IMR-90 (cell line): ENCODE measurements at regions not wholly inside any gene's neighbourhood (a gene's known extent, or its start where the extent isn't known, plus 50 kb on each side); places are given as distances from the start of the nearest gene placed in this dataset.

Experiments
- ATAC-seq: fragments of 200-7000 bp; cut with Tn5 transposase; 2 replicates; pipeline ENCODE4 v1.9.1; 2020; ENCODE audit warnings: low read depth, mild to moderate bottlenecking, moderate library complexity
- BruUV-seq: library from RNA; stranded (reverse); fragments of 400-500 nt; replicated peaks from 2 replicates; lab custom pipeline; 2021; lab: Mats Ljungman, UMichigan
- CTCF ChIA-PET: fragments of 300-600 bp; formaldehyde crosslinking; extraction: SDS; loops from one replicate; lab custom pipeline; 2021; ENCODE audit warnings: antibody characterized with exemption; lab: Yijun Ruan, JAX
- POLR2A ChIA-PET: fragments of 300-600 bp; sonication (Branson Sonifier 250); formaldehyde crosslinking; loops from one replicate; lab custom pipeline; 2022; ENCODE audit warnings: antibody characterized with exemption; ENCODE audit not compliant: unreplicated experiment; lab: Charles Lee
- DNase-seq: peaks from one replicate; pipeline ENCODE4 v3.0.0; 2013
- H2AFZ ChIP-seq: replicated peaks from 2 replicates; pipeline ENCODE3; 2013; ENCODE audit warnings: low read length, mild to moderate bottlenecking; ENCODE audit not compliant: poor library complexity
- H2AK5ac ChIP-seq: 2 replicates; pipeline ENCODE4 v1.6.1; 2013; ENCODE audit warnings: low read depth, low read length, inconsistent platforms
- H2AK9ac ChIP-seq: replicated peaks from 2 replicates; pipeline ENCODE3; 2013; ENCODE audit warnings: mild to moderate bottlenecking, low read depth, low read length, moderate library complexity; ENCODE audit not compliant: poor library complexity
- H2BK120ac ChIP-seq: 2 replicates; pipeline ENCODE4 v1.6.1; 2013; ENCODE audit warnings: low read depth, low read length, inconsistent platforms
- H2BK15ac ChIP-seq: 3 replicates; pipeline ENCODE4 v1.6.1; 2013; ENCODE audit warnings: low read depth, low read length, inconsistent platforms
- H2BK20ac ChIP-seq: 2 replicates; pipeline ENCODE4 v1.6.1; 2013; ENCODE audit warnings: low read depth, mild to moderate bottlenecking, inconsistent platforms, low read length, moderate library complexity
- H2BK5ac ChIP-seq: 2 replicates; pipeline ENCODE4 v1.6.1; 2013; ENCODE audit warnings: mild to moderate bottlenecking, low read depth, low read length, inconsistent platforms; ENCODE audit not compliant: poor library complexity, severe bottlenecking
- H3K14ac ChIP-seq: replicated peaks from 2 replicates; pipeline ENCODE4 v1.6.1; 2013; ENCODE audit warnings: low read depth, low read length, inconsistent platforms
- H3K18ac ChIP-seq: 2 replicates; pipeline ENCODE4 v1.6.1; 2013; ENCODE audit warnings: low read depth, low read length, control low read depth
- H3K23ac ChIP-seq: 2 replicates; pipeline ENCODE4 v1.6.1; 2013; ENCODE audit warnings: low read depth, low read length, inconsistent platforms
- H3K27ac ChIP-seq: 2 replicates; pipeline ENCODE4 v1.5.1; 2013; ENCODE audit warnings: mild to moderate bottlenecking, control low read depth, low read length; ENCODE audit not compliant: insufficient read depth
- H3K27me3 ChIP-seq: 2 replicates; pipeline ENCODE4 v1.6.1; 2013; ENCODE audit warnings: low read length; ENCODE audit not compliant: control insufficient read depth, insufficient read depth
- H3K36me3 ChIP-seq: 2 replicates; pipeline ENCODE4 v1.6.1; 2013; ENCODE audit warnings: low read length, mixed read lengths; ENCODE audit not compliant: control insufficient read depth, insufficient read depth
- H3K4ac ChIP-seq: 2 replicates; pipeline ENCODE4 v1.6.1; 2013; ENCODE audit warnings: low read depth, low read length, inconsistent platforms
- H3K4me1 ChIP-seq: 2 replicates; pipeline ENCODE4 v1.6.1; 2013; ENCODE audit warnings: low read length, mixed read lengths; ENCODE audit not compliant: control insufficient read depth, insufficient read depth
- H3K4me2 ChIP-seq: 2 replicates; pipeline ENCODE4 v1.6.1; 2013; ENCODE audit warnings: low read depth, mild to moderate bottlenecking, control low read depth, low read length, moderate library complexity
- H3K4me3 ChIP-seq: 2 replicates; pipeline ENCODE4 v1.5.1; 2013; ENCODE audit warnings: low read depth, mild to moderate bottlenecking, control low read depth, low read length, moderate library complexity; ENCODE audit not compliant: insufficient read depth
- H3K56ac ChIP-seq: 2 replicates; pipeline ENCODE4 v1.6.1; 2013; ENCODE audit warnings: low read length, inconsistent platforms; ENCODE audit not compliant: insufficient read depth; ENCODE audit errors: extremely low read depth
- H3K79me1 ChIP-seq, 2 experiments: 2 replicates each; pipeline ENCODE4 v1.6.1; 2013; ENCODE audit warnings: low read length in 2 of 2, inconsistent platforms in 1 of 2, low read depth in 1 of 2
- H3K9ac ChIP-seq: 2 replicates; pipeline ENCODE4 v1.6.1; 2013; ENCODE audit warnings: low read depth, low read length, control low read depth
- H3K9me1 ChIP-seq: 2 replicates; pipeline ENCODE4 v1.6.1; 2013; ENCODE audit warnings: low read length, inconsistent platforms; ENCODE audit not compliant: insufficient read depth
- H3K9me3 ChIP-seq: 2 replicates; pipeline ENCODE4 v1.6.1; 2013; ENCODE audit warnings: low read length; ENCODE audit not compliant: control insufficient read depth, insufficient read depth
- H4K20me1 ChIP-seq: 2 replicates; pipeline ENCODE4 v1.6.1; 2013; ENCODE audit warnings: low read length, inconsistent platforms; ENCODE audit not compliant: insufficient read depth
- H4K5ac ChIP-seq: 2 replicates; pipeline ENCODE4 v1.6.1; 2013; ENCODE audit warnings: mild to moderate bottlenecking, low read depth, low read length, control low read depth
- H4K8ac ChIP-seq, 2 experiments: 2 replicates each; pipeline ENCODE4 v1.6.1; 2013; ENCODE audit warnings: low read depth in 2 of 2, low read length in 2 of 2, control low read depth in 1 of 2, inconsistent platforms in 1 of 2
- H4K91ac ChIP-seq: 2 replicates; pipeline ENCODE4 v1.6.1; 2013; ENCODE audit warnings: low read depth, low read length, inconsistent platforms; ENCODE audit not compliant: insufficient read depth
- BHLHE40 ChIP-seq: fragments of 150-350 bp; IDR thresholded peaks from 2 replicates; pipeline ENCODE4 v1.6.1; 2016; ENCODE audit warnings: mild to moderate bottlenecking, low read depth, low read length
- CEBPB ChIP-seq: IDR thresholded peaks from 2 replicates; pipeline ENCODE4 v1.6.1; 2012; ENCODE audit warnings: low read depth, low read length, improper control_type of control experiment
- CHD1 ChIP-seq: IDR thresholded peaks from 2 replicates; pipeline ENCODE4 v1.6.1; 2012; ENCODE audit warnings: low read depth, low read length, improper control_type of control experiment
- FOS ChIP-seq: fragments of 150-350 bp; IDR thresholded peaks from 2 replicates; pipeline ENCODE4 v1.6.1; 2016; ENCODE audit warnings: low read depth, low read length
- MAFK ChIP-seq: IDR thresholded peaks from 2 replicates; pipeline ENCODE4 v1.6.1; 2012; ENCODE audit warnings: low read depth, low read length, improper control_type of control experiment
- MAZ ChIP-seq: IDR thresholded peaks from 2 replicates; pipeline ENCODE4 v1.6.1; 2012; ENCODE audit warnings: low read depth, mild to moderate bottlenecking, low read length, improper control_type of control experiment, moderate library complexity, borderline replicate concordance
- MXI1 ChIP-seq: IDR thresholded peaks from 2 replicates; pipeline ENCODE4 v1.6.1; 2012; ENCODE audit warnings: low read depth, mild to moderate bottlenecking, low read length, moderate library complexity, borderline replicate concordance
- NFE2L2 ChIP-seq: fragments of 150-350 bp; IDR thresholded peaks from 2 replicates; pipeline ENCODE4 v1.6.1; 2016; ENCODE audit warnings: low read depth, mild to moderate bottlenecking, low read length
- POLR2A ChIP-seq: IDR thresholded peaks from 2 replicates; pipeline ENCODE4 v1.6.1; 2012; ENCODE audit warnings: mild to moderate bottlenecking, low read depth, low read length
- RAD21 ChIP-seq: IDR thresholded peaks from 2 replicates; pipeline ENCODE4 v1.6.1; 2012; ENCODE audit warnings: low read length, improper control_type of control experiment
- RCOR1 ChIP-seq: IDR thresholded peaks from 2 replicates; pipeline ENCODE4 v1.6.1; 2012; ENCODE audit warnings: mild to moderate bottlenecking, low read length, improper control_type of control experiment; ENCODE audit not compliant: insufficient replicate concordance
- RFX5 ChIP-seq: IDR thresholded peaks from 2 replicates; pipeline ENCODE4 v1.8.0; 2012; ENCODE audit warnings: low read depth, mild to moderate bottlenecking, low read length, moderate library complexity
- SMC3 ChIP-seq: fragments of 150-350 bp; IDR thresholded peaks from 2 replicates; pipeline ENCODE4 v1.6.1; 2016; ENCODE audit warnings: low read depth, mild to moderate bottlenecking, antibody characterized with exemption, low read length, moderate library complexity
- WGBS, 2 experiments: methylation state at CpG; one replicate each; pipeline versions ENCODE4 v1.1.5 to v1.1.7; 2013; ENCODE audit warnings: missing lambda C conversion rate in 2 of 2; ENCODE audit not compliant: insufficient read length in 1 of 2; ENCODE audit errors: extremely low coverage in 2 of 2; 5-methylcytosine and 5-hydroxymethylcytosine counted together
- dilution Hi-C: fragments of 300-500 bp; cut with HindIII; formaldehyde crosslinking; loops from one replicate; pipeline ENCODE4 v1.14.3; 2018; ENCODE audit warnings: low sequenced_read_pairs; ENCODE audit not compliant: unreplicated experiment
- in situ Hi-C: fragments of 300-500 bp; cut with MboI; formaldehyde crosslinking; loops from 3 replicates; pipeline ENCODE4 v1.14.3; 2019; ENCODE audit warnings: low sequenced_read_pairs, inconsistent platforms, mixed read lengths
- intact Hi-C: fragments of 100-400 bp; cut with micrococcal nuclease; formaldehyde crosslinking; loops from 2 replicates; pipeline ENCODE4 v1.10.0; 2022
- TF ChIP-seq, protein P1 (sequence below): fragments of 150-350 bp; IDR thresholded peaks from 2 replicates; pipeline ENCODE4 v1.6.1; 2017; ENCODE audit warnings: mild to moderate bottlenecking, antibody characterized with exemption, low read length, low read depth
- TF ChIP-seq, protein P2 (sequence below): conservative IDR thresholded peaks from 2 replicates; pipeline ENCODE4 v1.5.1; 2012; ENCODE audit warnings: mild to moderate bottlenecking, low read depth, low read length, improper control_type of control experiment
- TF ChIP-seq, protein P3 (sequence below): fragments of 150-350 bp; IDR thresholded peaks from 2 replicates; pipeline ENCODE4 v1.6.1; 2016; ENCODE audit warnings: low read depth, mild to moderate bottlenecking, low read length, moderate library complexity, borderline replicate concordance

DNA sequence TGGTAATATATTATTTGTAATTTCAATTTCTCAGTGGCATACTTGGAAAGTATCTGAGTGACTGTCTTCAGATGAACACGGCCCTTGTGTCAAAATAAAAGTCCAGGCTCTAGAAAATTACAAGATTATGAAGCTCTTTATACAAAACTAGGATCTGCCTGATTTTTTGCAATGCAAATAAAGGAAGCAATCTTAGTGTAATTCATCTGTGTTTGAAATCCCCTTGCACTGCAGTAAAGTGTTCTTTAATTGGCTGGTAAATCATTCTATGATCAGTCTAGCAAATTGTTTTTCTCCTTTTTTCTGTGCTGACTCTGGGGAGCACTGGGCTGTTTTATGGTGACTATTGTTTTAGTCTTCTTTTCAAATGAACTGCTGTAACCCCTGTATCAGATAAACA is 1039.0 kb downstream of the SOCS6 start:
- no peak overlapping the region for H3K18ac ChIP-seq
- H3K27me3 ChIP-seq: no peaks in the 10 kb centered on the region
- H3K4ac ChIP-seq: no peak overlapping the region
- dilution Hi-C loops: no loop called here
- no TSS peak for BruUV-seq
- no peak overlapping the region for H4K5ac ChIP-seq
- no peak overlapping the region for H3K4me3 ChIP-seq
- no peak overlapping the region for H4K91ac ChIP-seq
- H2BK20ac ChIP-seq: no peak overlapping the region
- ChIA-PET CTCF (no interaction called here), POLR2A (no interaction called here)
- no CpG with 5 or more reads among the region's 1 CpG for WGBS, 2 experiments
- in situ Hi-C loops: no loop called here
- H2BK15ac ChIP-seq: no peak overlapping the region
- intact Hi-C loops: no loop called here
- DNase-seq (no peak), ATAC-seq (no peak)
- no peak overlapping the region for H3K23ac ChIP-seq
- TF ChIP-seq, protein P1, sequence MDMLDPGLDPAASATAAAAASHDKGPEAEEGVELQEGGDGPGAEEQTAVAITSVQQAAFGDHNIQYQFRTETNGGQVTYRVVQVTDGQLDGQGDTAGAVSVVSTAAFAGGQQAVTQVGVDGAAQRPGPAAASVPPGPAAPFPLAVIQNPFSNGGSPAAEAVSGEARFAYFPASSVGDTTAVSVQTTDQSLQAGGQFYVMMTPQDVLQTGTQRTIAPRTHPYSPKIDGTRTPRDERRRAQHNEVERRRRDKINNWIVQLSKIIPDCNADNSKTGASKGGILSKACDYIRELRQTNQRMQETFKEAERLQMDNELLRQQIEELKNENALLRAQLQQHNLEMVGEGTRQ: no peak
- TF ChIP-seq RFX5 (no peak), MAFK (no peak), POLR2A (no peak), RAD21 (no peak), CHD1 (no peak), BHLHE40 (no peak), RCOR1 (no peak), FOS (no peak), MXI1 (no peak), SMC3 (no peak), CEBPB (no peak), NFE2L2 (no peak), MAZ (no peak)
- TF ChIP-seq, protein P2, sequence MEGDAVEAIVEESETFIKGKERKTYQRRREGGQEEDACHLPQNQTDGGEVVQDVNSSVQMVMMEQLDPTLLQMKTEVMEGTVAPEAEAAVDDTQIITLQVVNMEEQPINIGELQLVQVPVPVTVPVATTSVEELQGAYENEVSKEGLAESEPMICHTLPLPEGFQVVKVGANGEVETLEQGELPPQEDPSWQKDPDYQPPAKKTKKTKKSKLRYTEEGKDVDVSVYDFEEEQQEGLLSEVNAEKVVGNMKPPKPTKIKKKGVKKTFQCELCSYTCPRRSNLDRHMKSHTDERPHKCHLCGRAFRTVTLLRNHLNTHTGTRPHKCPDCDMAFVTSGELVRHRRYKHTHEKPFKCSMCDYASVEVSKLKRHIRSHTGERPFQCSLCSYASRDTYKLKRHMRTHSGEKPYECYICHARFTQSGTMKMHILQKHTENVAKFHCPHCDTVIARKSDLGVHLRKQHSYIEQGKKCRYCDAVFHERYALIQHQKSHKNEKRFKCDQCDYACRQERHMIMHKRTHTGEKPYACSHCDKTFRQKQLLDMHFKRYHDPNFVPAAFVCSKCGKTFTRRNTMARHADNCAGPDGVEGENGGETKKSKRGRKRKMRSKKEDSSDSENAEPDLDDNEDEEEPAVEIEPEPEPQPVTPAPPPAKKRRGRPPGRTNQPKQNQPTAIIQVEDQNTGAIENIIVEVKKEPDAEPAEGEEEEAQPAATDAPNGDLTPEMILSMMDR: no peak
- TF ChIP-seq, protein P3, sequence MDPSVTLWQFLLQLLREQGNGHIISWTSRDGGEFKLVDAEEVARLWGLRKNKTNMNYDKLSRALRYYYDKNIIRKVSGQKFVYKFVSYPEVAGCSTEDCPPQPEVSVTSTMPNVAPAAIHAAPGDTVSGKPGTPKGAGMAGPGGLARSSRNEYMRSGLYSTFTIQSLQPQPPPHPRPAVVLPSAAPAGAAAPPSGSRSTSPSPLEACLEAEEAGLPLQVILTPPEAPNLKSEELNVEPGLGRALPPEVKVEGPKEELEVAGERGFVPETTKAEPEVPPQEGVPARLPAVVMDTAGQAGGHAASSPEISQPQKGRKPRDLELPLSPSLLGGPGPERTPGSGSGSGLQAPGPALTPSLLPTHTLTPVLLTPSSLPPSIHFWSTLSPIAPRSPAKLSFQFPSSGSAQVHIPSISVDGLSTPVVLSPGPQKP: no peak
- no peak overlapping the region for H4K8ac ChIP-seq
- H3K56ac ChIP-seq: no peak overlapping the region
- H3K9ac ChIP-seq: no peak overlapping the region
- no peak overlapping the region for H2BK5ac ChIP-seq
- H4K20me1 ChIP-seq: no peaks in the 10 kb centered on the region
- no peak overlapping the region for H2AK5ac ChIP-seq
- no peaks in the 10 kb centered on the region for H3K36me3 ChIP-seq
- H3K9me3 ChIP-seq: peaks cover 8% of the 10 kb centered on the region
- H3K14ac ChIP-seq: no peak overlapping the region
- no peaks in the 10 kb centered on the region for H3K4me1 ChIP-seq
- H3K27ac ChIP-seq: no peak overlapping the region
- H3K79me1 ChIP-seq: no peaks in the 10 kb centered on the region
- H2BK120ac ChIP-seq: no peak overlapping the region
- no peak overlapping the region for H2AFZ ChIP-seq
- no peaks in the 10 kb centered on the region for H3K9me1 ChIP-seq
- H2AK9ac ChIP-seq: no peak overlapping the region
- H3K4me2 ChIP-seq: no peak overlapping the region
